Keratinocyte (primary cell): ENCODE measurements at regions not wholly inside any gene's neighbourhood (a gene's known extent, or its start where the extent isn't known, plus 50 kb on each side); places are given as distances from the start of the nearest gene placed in this dataset.

Experiments
- DNase-seq: peaks from one replicate; pipeline ENCODE4 v3.0.0-alpha.2; 2011; ENCODE audit warnings: low read depth, missing footprints, low spot score
- FAIRE-seq: peaks from 2 replicates; lab custom pipeline; 2011; peaks lifted over from hg19 to GRCh38; lab: Jason Lieb, UNC
- H2AFZ ChIP-seq: 2 replicates; pipeline ENCODE4 v1.6.0; 2012; ENCODE audit warnings: low read length, control low read depth, inconsistent platforms; ENCODE audit not compliant: control insufficient read depth
- H3K27ac ChIP-seq: 2 replicates; pipeline ENCODE4 v1.5.1; 2011; ENCODE audit warnings: low read length; ENCODE audit not compliant: control insufficient read depth, insufficient read depth
- H3K27me3 ChIP-seq: 3 replicates; pipeline ENCODE4 v1.6.0; 2011; ENCODE audit warnings: low read length; ENCODE audit not compliant: control insufficient read depth, insufficient read depth; ENCODE audit errors: extremely low read depth
- H3K36me3 ChIP-seq, 2 experiments: 2 replicates in 1 of 2; 3 replicates in 1 of 2; pipeline ENCODE4 v1.5.1; 2011; ENCODE audit warnings: low read length in 2 of 2, mild to moderate bottlenecking in 1 of 2; ENCODE audit not compliant: control insufficient read depth in 2 of 2, insufficient read depth in 2 of 2; ENCODE audit errors: extremely low read depth in 1 of 2
- H3K4me1 ChIP-seq: 3 replicates; pipeline ENCODE4 v1.5.1; 2011; ENCODE audit warnings: low read length; ENCODE audit not compliant: control insufficient read depth, insufficient read depth; ENCODE audit errors: extremely low read depth
- H3K4me2 ChIP-seq: 3 replicates; pipeline ENCODE4 v1.6.0; 2011; ENCODE audit warnings: low read depth, low read length; ENCODE audit not compliant: control insufficient read depth, insufficient read depth; ENCODE audit errors: extremely low read depth
- H3K4me3 ChIP-seq, 3 experiments: fragments of 200-600 bp in 1 of 3; sonication (generic) in 1 of 3; 2 replicates in 2 of 3; 3 replicates in 1 of 3; pipeline ENCODE4 v1.5.1; 2011 to 2016; ENCODE audit warnings: low read length in 3 of 3, mild to moderate bottlenecking in 3 of 3, control low read depth in 2 of 3, inconsistent platforms in 1 of 3, low read depth in 1 of 3, mixed read lengths in 1 of 3, mixed run types in 1 of 3, moderate library complexity in 1 of 3; ENCODE audit not compliant: control insufficient read depth in 2 of 3, insufficient read depth in 2 of 3; ENCODE audit errors: extremely low read depth in 1 of 3
- H3K79me2 ChIP-seq: 2 replicates; pipeline ENCODE4 v1.6.0; 2012; ENCODE audit warnings: low read length; ENCODE audit not compliant: control insufficient read depth, insufficient read depth
- H3K9ac ChIP-seq: 3 replicates; pipeline ENCODE4 v1.6.0; 2011; ENCODE audit warnings: low read length; ENCODE audit not compliant: control insufficient read depth, insufficient read depth; ENCODE audit errors: extremely low read depth
- H3K9me1 ChIP-seq: 3 replicates; pipeline ENCODE4 v1.6.0; 2011; ENCODE audit warnings: low read length; ENCODE audit not compliant: control insufficient read depth, insufficient read depth; ENCODE audit errors: extremely low read depth
- H3K9me3 ChIP-seq: 2 replicates; pipeline ENCODE4 v1.5.1; 2012; ENCODE audit warnings: low read depth, low read length; ENCODE audit not compliant: control insufficient read depth
- H4K20me1 ChIP-seq: 3 replicates; pipeline ENCODE4 v1.6.0; 2011; ENCODE audit warnings: low read length; ENCODE audit not compliant: control insufficient read depth, insufficient read depth; ENCODE audit errors: extremely low read depth
- CTCF ChIP-seq, 3 experiments: IDR thresholded peaks in 1 of 3; conservative IDR thresholded peaks in 1 of 3; optimal IDR thresholded peaks in 1 of 3; 2 replicates in 2 of 3; 3 replicates in 1 of 3; pipeline versions ENCODE3 to v1.5.1; 2011; ENCODE audit warnings: low read length in 3 of 3, mild to moderate bottlenecking in 3 of 3, moderate library complexity in 2 of 3, control low read depth in 1 of 3, inconsistent platforms in 1 of 3; ENCODE audit not compliant: insufficient read depth in 2 of 3; ENCODE audit errors: extremely low read depth in 1 of 3
- EZH2 ChIP-seq: IDR thresholded peaks from one replicate; pipeline ENCODE4 v1.6.1; 2012; ENCODE audit warnings: inconsistent platforms, mild to moderate bottlenecking, low read length, moderate library complexity
- dilution Hi-C: fragments of 300-500 bp; cut with MboI; formaldehyde crosslinking; loops from one replicate; pipeline ENCODE4 v1.7.0; 2020; ENCODE audit warnings: low sequenced_read_pairs; ENCODE audit not compliant: extremely low pct_ligation_motif_present

GRCh38 chr5:85305766-85306165, 921.1 kb upstream of the EDIL3 start:
- no peaks in the 10 kb centered on the region for H3K9me1 ChIP-seq
- no peaks in the 10 kb centered on the region for H3K36me3 ChIP-seq
- H3K9me3 ChIP-seq, result no peaks in the 10 kb centered on the region
- H3K4me1 ChIP-seq, result no peaks in the 10 kb centered on the region
- no peak overlapping the region for H3K4me2 ChIP-seq
- H4K20me1 ChIP-seq, result no peaks in the 10 kb centered on the region
- no peak for FAIRE-seq
- no peak overlapping the region for H3K9ac ChIP-seq
- H3K27ac ChIP-seq, result no peak overlapping the region
- dilution Hi-C loops, result no loop called here
- no peak overlapping the region for H2AFZ ChIP-seq
- H3K79me2 ChIP-seq, result no peaks in the 10 kb centered on the region
- no peaks in the 10 kb centered on the region for H3K27me3 ChIP-seq
- H3K4me3 ChIP-seq, result no peak overlapping the region
- DNase-seq, result no peak
- no peak for TF ChIP-seq CTCF (optimal IDR thresholded peaks at IDR 0.05 in 1 of 3, IDR thresholded peaks at IDR 0.05 in 1 of 3, conservative IDR thresholded peaks at IDR 0.05 in 1 of 3; ENCODE audit: extremely low read depth in 1 of 3, insufficient read depth in 2 of 3, low read length in 3 of 3)
- no peak for TF ChIP-seq EZH2

GRCh38 chr5:85311536-85311935, 926.9 kb upstream of the EDIL3 start:
- no peak for DNase-seq
- H2AFZ ChIP-seq, result no peak overlapping the region
- H3K36me3 ChIP-seq, result no peaks in the 10 kb centered on the region

More at GRCh38 chr5:85311536-85311935, 926.9 kb upstream of the EDIL3 start:
- Histone ChIP-seq H3K79me2 (no peaks in the 10 kb centered on the region), H4K20me1 (no peaks in the 10 kb centered on the region), H3K27ac (no peak overlapping the region), H3K4me2 (no peak overlapping the region), H3K27me3 (no peaks in the 10 kb centered on the region), H3K9me1 (no peaks in the 10 kb centered on the region), H3K9ac (no peak overlapping the region), H3K4me1 (no peaks in the 10 kb centered on the region), H3K4me3 (no peak overlapping the region), H3K9me3 (no peaks in the 10 kb centered on the region)
- TF ChIP-seq CTCF (optimal IDR thresholded peaks at IDR 0.05 in 1 of 3, IDR thresholded peaks at IDR 0.05 in 1 of 3, conservative IDR thresholded peaks at IDR 0.05 in 1 of 3; ENCODE audit: extremely low read depth in 1 of 3, insufficient read depth in 2 of 3, low read length in 3 of 3) (no peak), EZH2 (no peak)
- FAIRE-seq, result no peak
- dilution Hi-C loops, result no loop called here
